ENCODE measurements at regions not wholly inside any gene's neighbourhood (a gene's known extent, or its start where the extent isn't known, plus 50 kb on each side); places are given as distances from the start of the nearest gene placed in this dataset.

DNA sequence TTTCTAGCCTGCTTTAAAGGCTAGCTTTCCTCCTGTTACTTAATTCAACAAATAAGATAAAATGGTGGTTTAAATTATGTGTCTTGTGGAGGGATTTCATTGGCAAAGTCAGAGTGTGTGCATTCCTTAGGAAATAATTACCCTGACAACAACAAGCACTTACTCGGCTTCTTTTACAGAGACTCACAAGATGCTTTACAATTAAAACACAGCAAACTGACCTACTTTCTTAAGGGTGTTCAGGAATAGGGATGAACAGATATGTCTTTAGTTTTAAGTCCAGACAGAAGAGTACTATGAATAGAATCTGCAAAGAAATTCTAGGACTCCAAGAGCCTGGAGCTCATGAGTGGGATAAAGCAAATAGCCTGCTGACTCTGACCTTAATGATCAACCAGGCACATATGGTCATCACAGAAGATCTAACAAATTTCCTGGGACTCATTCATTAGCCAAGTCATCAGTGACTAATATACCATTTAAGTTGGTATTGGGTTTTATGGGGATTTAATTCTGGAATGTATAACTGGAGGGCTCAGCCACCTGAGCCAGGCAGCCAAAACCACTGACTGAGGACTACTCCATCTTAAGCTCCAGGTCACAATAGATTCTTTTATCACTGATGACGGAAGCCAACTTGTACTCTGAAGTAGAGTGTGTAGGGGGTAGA lies 161.8 kb upstream of the RIMS1 start:
- FAIRE-seq (no peak), DNase-seq (ENCODE audit: insufficient read length, low spot score) (no peak)
- TF ChIP-seq POLR2AphosphoS5 (IDR thresholded peaks at IDR 0.05; ENCODE audit: low read depth, low read length) (no peak), SPI1 (IDR thresholded peaks at IDR 0.05; ENCODE audit: low read depth, low read length) (no peak), POLR2A (IDR thresholded peaks at IDR 0.05; ENCODE audit: low read depth, low read length) (no peak), PAX5 (IDR thresholded peaks at IDR 0.05; ENCODE audit: insufficient read depth, low read length, severe bottlenecking) (no peak), TAF1 (IDR thresholded peaks at IDR 0.05; ENCODE audit: low read depth, low read length) (no peak), POU2F2 (IDR thresholded peaks at IDR 0.05; ENCODE audit: low read depth, low read length) (no peak)

DNA sequence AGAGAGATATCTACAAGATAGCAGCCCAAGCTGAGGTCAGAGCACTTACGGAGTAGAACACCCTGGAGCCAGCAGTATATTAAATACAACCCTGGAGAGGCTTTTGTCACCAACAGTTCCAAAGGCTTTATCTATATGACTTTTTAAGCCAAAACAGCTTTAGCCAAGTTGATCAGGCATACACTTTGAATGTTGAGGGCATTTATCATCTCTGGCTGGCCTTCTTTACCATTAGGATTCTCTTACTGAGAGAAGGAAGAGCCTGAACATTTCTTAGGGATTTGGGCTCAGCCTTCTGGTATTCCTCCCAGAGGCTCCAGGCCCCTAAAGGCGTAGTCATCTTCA lies 161.3 kb upstream of the RIMS1 start:
- TF ChIP-seq SPI1 (IDR thresholded peaks at IDR 0.05; ENCODE audit: low read depth, low read length) (no peak), TAF1 (IDR thresholded peaks at IDR 0.05; ENCODE audit: low read depth, low read length) (no peak), POU2F2 (IDR thresholded peaks at IDR 0.05; ENCODE audit: low read depth, low read length) (no peak), POLR2AphosphoS5 (IDR thresholded peaks at IDR 0.05; ENCODE audit: low read depth, low read length) (no peak), POLR2A (IDR thresholded peaks at IDR 0.05; ENCODE audit: low read depth, low read length) (no peak), PAX5 (IDR thresholded peaks at IDR 0.05; ENCODE audit: insufficient read depth, low read length, severe bottlenecking) (no peak)
- DNase-seq (ENCODE audit: insufficient read length, low spot score) (no peak), FAIRE-seq (no peak)

DNA sequence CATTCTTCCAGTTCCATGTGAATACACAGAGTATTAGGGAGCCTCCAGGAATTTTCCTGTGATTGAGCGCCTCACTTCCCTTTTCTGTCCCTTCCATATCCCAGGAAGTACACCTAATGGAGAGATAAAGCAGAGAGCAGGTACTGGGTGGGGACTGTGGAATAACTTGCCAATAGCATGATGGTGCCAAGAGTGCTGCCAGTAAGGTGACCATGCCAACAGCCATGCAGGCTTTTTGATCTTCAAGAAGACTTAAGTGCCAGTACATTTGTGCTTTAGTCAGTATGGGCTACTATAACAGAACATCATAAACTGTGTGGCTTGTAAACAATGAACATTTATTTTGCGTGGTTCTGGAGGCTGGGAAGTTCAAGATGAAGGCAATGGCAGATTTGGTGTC lies 160.2 kb upstream of the RIMS1 start:
- no peak for DNase-seq (ENCODE audit: insufficient read length, low spot score)
- FAIRE-seq: no peak
- TF ChIP-seq POU2F2 (IDR thresholded peaks at IDR 0.05; ENCODE audit: low read depth, low read length): no peak

DNA sequence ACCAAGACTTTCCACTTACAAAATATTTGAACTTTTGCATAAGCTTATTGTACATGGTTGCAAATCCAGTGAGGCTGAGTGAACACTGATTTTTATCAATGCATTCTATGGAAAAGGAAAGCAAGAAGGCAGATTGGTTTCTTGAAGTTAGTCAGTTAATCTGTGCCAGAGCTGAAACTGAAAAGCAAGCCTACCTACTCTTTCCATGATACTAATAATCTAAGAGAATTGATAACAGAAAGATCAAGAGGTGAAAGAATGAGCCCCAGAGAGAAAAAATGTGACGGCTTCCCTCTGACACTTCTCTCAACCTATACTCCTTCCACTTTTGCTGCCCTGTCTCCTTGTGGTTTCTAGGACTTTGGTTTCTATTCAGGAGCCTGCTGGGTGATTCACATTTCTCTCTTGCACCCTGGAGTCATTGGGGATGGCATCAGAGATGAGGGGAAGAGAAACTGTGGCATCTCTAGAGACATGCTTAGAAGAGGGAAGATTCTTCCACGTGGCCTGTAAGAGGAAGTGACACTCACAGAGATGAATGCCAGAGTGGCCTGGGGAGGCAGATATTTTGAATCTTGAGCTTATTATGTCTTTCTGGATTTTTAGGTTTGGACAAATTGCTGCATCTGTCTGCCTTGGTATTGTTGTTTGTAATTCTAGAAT lies 158.6 kb upstream of the RIMS1 start:
- no peak for FAIRE-seq
- no peak for TF ChIP-seq POU2F2 (IDR thresholded peaks at IDR 0.05; ENCODE audit: low read depth, low read length)
- TF ChIP-seq SPI1 (IDR thresholded peaks at IDR 0.05; ENCODE audit: low read depth, low read length): peak; percentile 70
- no peak for TF ChIP-seq POLR2A (IDR thresholded peaks at IDR 0.05; ENCODE audit: low read depth, low read length)
- no peak for TF ChIP-seq PAX5 (IDR thresholded peaks at IDR 0.05; ENCODE audit: insufficient read depth, low read length, severe bottlenecking)
- no peak for DNase-seq (ENCODE audit: insufficient read length, low spot score)

DNA sequence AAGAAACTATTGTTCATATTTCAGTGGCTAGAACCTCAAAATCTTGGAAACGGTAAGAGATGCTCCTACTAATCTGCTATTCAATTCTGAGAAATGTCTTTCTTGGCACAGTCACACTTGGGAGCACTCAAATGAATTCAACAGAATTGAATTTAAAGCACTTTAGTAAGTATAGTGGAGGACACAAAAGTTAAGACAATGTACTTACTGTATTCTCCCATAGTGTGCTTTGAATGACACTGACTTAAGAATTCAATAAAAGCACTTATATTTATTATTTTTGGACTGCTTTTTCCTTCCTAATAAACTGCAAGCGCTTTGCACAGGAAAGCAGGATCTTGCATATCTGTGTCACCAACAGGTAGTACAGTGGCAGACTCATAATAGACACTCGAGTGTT lies 156.1 kb upstream of the RIMS1 start:
- FAIRE-seq (no peak), DNase-seq (ENCODE audit: insufficient read length, low spot score) (no peak)
- no peak for TF ChIP-seq POLR2A (IDR thresholded peaks at IDR 0.05; ENCODE audit: low read depth, low read length)
- no peak for TF ChIP-seq POU2F2 (IDR thresholded peaks at IDR 0.05; ENCODE audit: low read depth, low read length)
- TF ChIP-seq PAX5 (IDR thresholded peaks at IDR 0.05; ENCODE audit: insufficient read depth, low read length, severe bottlenecking): no peak
- no peak for TF ChIP-seq POLR2AphosphoS5 (IDR thresholded peaks at IDR 0.05; ENCODE audit: low read depth, low read length)
- TF ChIP-seq TAF1 (IDR thresholded peaks at IDR 0.05; ENCODE audit: low read depth, low read length): no peak
- TF ChIP-seq SPI1 (IDR thresholded peaks at IDR 0.05; ENCODE audit: low read depth, low read length): no peak

DNA sequence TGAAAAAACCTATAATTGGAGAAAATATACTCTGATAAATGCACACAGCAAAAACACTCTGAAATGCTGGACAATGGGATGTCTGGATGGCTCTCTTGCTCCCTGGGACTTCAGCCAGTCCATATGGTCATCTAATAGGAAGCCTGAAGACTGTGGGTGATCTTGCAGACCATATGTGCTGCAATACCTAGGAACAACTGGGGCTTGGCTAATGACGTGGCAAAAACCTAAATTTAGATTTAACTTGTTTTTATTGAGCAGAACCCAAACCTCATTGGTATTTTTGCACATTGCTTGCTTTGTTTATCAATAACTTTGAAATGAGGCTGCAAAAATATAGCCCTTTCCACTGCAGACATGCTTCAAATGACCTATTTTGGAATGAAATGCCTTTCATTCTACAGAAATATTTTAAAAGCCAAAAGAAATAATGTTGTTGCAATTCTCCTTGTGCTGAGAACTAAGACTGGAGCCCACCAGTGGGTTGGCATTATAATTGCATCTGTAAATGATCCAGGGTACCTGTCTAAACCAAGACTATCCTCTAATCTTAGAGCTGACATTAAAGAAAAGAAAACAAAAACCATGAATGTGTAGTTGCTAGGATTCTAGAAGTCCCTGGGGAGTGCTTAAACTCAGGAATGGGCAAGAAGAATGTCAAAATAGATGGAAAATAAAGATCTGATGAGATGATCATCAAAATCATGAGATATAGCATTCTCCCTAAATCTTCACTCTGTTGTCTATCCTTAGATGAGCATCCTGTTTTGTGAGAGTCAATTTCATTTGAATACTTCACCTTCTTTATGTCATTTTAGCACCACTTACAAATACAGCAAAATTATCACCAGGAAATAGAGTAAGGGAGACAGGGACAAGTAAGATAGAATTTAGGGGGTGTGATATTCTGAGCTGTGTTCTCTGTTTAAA lies 152.1 kb upstream of the RIMS1 start:
- no peak for FAIRE-seq
- TF ChIP-seq POLR2A (IDR thresholded peaks at IDR 0.05; ENCODE audit: low read depth, low read length) (no peak), SPI1 (IDR thresholded peaks at IDR 0.05; ENCODE audit: low read depth, low read length) (no peak), PAX5 (IDR thresholded peaks at IDR 0.05; ENCODE audit: insufficient read depth, low read length, severe bottlenecking) (no peak), POU2F2 (IDR thresholded peaks at IDR 0.05; ENCODE audit: low read depth, low read length) (no peak), POLR2AphosphoS5 (IDR thresholded peaks at IDR 0.05; ENCODE audit: low read depth, low read length) (no peak), TAF1 (IDR thresholded peaks at IDR 0.05; ENCODE audit: low read depth, low read length) (no peak)
- no peak for DNase-seq (ENCODE audit: insufficient read length, low spot score)

DNA sequence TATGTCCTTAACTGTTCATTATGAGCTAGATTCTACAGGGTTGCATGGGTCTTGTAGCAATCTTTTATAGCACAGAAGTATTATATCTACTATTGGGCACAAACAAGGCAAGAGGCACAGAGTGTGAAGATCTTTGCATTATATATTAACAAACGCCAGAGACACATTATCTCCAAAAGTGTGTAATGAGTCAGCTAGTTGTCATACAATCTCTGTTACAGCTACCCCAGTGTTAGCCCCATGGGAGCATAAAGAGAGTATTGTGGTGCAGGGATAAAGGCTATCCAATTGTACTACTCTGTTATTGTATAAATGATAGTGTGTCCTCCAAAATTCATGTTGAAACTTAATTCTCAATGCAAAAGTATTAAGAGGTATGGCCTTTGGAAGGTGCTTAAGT lies 148.4 kb upstream of the RIMS1 start:
- DNase-seq (ENCODE audit: insufficient read length, low spot score): no peak
- FAIRE-seq: no peak
- TF ChIP-seq POU2F2 (IDR thresholded peaks at IDR 0.05; ENCODE audit: low read depth, low read length) (no peak), TAF1 (IDR thresholded peaks at IDR 0.05; ENCODE audit: low read depth, low read length) (no peak), POLR2A (IDR thresholded peaks at IDR 0.05; ENCODE audit: low read depth, low read length) (no peak), POLR2AphosphoS5 (IDR thresholded peaks at IDR 0.05; ENCODE audit: low read depth, low read length) (no peak), PAX5 (IDR thresholded peaks at IDR 0.05; ENCODE audit: insufficient read depth, low read length, severe bottlenecking) (no peak), SPI1 (IDR thresholded peaks at IDR 0.05; ENCODE audit: low read depth, low read length) (no peak)

DNA sequence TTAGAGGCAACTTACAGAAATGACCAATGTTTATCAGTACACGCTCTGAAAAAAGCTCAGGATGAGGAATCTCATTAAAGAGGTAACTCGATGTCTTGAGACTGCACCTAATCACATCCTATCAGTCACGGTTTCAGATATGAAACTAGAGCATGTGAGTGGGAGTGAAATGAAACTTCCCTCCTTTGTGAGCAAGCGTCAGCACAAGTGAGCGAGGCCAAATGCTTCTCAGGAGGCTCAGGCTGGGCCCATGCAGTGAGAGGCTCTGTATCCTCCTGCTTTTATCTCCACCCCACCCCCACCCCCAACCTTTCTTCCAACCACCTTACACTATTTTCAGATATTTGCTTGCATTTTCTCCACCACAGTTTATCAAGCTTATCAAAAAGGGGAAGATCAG lies 140.8 kb upstream of the RIMS1 start:
- TF ChIP-seq SPI1 (IDR thresholded peaks at IDR 0.05; ENCODE audit: low read depth, low read length): no peak
- no peak for TF ChIP-seq POLR2A (IDR thresholded peaks at IDR 0.05; ENCODE audit: low read depth, low read length)
- no peak for TF ChIP-seq TAF1 (IDR thresholded peaks at IDR 0.05; ENCODE audit: low read depth, low read length)
- no peak for TF ChIP-seq PAX5 (IDR thresholded peaks at IDR 0.05; ENCODE audit: insufficient read depth, low read length, severe bottlenecking)
- no peak for TF ChIP-seq POU2F2 (IDR thresholded peaks at IDR 0.05; ENCODE audit: low read depth, low read length)
- TF ChIP-seq POLR2AphosphoS5 (IDR thresholded peaks at IDR 0.05; ENCODE audit: low read depth, low read length): no peak
- DNase-seq (ENCODE audit: insufficient read length, low spot score) (no peak), FAIRE-seq (peak; percentile 48)

DNA sequence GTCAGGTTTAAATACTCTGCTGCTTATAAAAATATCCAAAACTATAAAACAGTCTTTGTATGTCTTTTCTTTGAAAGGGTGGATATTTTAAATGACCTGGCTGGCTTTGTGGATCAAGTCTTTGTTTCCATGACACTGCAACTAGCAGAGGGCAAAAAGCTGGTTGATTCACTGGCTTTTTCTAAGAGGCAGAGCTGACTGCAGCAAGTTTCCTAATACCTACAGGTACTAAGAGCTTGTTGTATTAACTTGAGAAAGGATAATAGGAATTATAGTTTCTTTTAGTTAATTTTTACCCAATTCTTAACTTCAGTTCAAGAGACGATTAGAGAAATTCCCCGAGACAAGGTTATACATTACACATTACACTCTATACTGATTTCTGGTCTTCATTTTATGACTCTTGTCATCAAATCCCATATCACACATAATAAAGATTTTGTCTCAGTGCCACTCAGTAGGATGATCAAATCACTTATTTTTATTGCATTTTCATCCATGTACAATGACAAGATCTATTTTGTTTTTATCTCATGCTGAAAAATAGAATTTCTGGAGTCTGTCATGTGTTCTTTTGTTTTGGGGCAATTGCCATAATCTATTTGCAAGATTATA lies 120.1 kb upstream of the RIMS1 start:
- no peak for DNase-seq (ENCODE audit: insufficient read length, low spot score)
- no peak for FAIRE-seq
- no peak for TF ChIP-seq SPI1 (IDR thresholded peaks at IDR 0.05; ENCODE audit: low read depth, low read length)
- TF ChIP-seq POLR2A (IDR thresholded peaks at IDR 0.05; ENCODE audit: low read depth, low read length): no peak
- TF ChIP-seq POU2F2 (IDR thresholded peaks at IDR 0.05; ENCODE audit: low read depth, low read length): no peak
- no peak for TF ChIP-seq POLR2AphosphoS5 (IDR thresholded peaks at IDR 0.05; ENCODE audit: low read depth, low read length)
- TF ChIP-seq PAX5 (IDR thresholded peaks at IDR 0.05; ENCODE audit: insufficient read depth, low read length, severe bottlenecking): no peak
- no peak for TF ChIP-seq TAF1 (IDR thresholded peaks at IDR 0.05; ENCODE audit: low read depth, low read length)
